Cerebellar cortex (tissue), 1 donor: ENCODE measurements at regions not wholly inside any gene's neighbourhood (a gene's known extent, or its start where the extent isn't known, plus 50 kb on each side); places are given as distances from the start of the nearest gene placed in this dataset.

Experiments
- DNase-seq: peaks from one replicate; pipeline ENCODE4 v3.0.0-alpha.2; 2015; ENCODE audit warnings: low spot score

GRCh38 chr1:36576551-36577110 lies 93.9 kb upstream of the CSF3R start:
- DNase-seq, result no peak

- peak; percentile 47 for DNase-seq
These were observed 93.4 kb upstream of the CSF3R start for GRCh38 chr1:36576118-36576517.

DNA sequence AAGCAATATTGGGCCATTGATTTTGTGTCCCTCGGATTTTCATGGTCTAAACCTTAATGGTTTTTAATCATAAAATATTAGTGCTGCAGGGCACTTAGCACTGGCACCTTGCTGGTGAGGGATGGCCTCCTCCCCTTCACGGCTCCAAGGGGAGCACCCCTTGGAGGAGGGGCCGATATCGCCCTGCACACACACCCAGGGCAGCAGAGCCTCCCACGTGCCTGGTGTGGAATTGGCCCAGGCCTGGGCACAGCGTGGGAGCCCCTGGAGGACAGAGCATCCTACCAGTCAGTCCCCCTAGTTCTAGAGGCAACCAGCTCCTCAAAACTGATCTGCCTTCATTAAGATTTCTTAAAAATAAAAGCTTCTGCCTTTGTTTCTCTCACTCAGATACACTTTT lies 90.7 kb upstream of the CSF3R start:
- DNase-seq, result no peak

- no peak for DNase-seq
These were observed 90.2 kb upstream of the CSF3R start for GRCh38 chr1:36572906-36573305.

DNA sequence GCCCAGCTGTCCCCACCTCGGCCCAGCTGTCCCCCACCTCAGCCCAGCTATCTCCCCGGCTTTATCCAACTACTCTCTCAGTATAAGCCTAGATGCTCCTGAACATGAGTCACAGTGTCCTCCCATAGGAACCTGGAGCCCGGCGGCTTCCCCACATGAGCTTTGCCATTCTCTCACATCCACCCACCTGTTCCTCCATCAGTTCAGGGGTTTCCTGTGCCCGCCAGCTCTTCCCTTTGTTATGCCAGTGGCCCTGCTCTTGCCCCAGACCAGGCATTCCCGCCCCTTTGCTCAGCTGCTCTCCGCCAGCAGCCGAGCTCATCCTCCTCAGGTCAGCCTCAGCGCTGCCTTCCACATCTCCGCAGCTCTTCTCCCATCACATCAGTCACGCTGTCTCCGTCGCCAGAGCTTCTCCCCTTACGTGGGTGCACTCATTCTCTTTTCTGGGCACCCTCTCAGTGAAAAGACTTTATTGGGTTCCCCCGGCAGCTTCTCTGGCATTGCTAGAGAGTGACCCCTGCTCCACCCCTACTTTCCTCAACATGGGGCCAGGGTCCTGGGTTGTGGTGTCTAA lies 89.5 kb upstream of the CSF3R start:
- DNase-seq, result no peak

GRCh38 chr1:36571106-36571505 lies 88.4 kb upstream of the CSF3R start:
- DNase-seq, result no peak

- no peak for DNase-seq
These were observed 87.9 kb upstream of the CSF3R start for GRCh38 chr1:36570478-36571060.

DNA sequence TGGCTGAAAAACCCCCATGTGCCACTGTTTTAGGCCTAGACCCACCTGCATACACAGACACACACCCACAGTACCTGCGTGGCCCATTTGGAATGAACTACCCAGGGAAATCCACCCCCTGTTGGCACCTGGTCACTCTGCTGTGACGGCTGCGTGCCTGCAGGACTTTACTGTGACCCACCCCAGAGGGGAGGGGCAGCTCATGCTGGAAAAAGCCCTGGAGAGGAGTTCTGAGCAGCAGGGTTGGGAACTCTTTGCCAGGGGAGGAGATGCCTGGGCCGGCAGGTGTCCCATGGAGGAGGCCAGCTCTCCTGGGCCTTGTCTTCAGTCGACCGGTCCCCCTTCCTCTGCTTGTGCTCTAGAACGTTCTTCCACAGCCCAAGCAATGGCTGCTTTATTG lies 87.3 kb upstream of the CSF3R start:
- DNase-seq, result no peak

- no peak for DNase-seq
These were observed 85.1 kb upstream of the CSF3R start for GRCh38 chr1:36567601-36568341.

DNA sequence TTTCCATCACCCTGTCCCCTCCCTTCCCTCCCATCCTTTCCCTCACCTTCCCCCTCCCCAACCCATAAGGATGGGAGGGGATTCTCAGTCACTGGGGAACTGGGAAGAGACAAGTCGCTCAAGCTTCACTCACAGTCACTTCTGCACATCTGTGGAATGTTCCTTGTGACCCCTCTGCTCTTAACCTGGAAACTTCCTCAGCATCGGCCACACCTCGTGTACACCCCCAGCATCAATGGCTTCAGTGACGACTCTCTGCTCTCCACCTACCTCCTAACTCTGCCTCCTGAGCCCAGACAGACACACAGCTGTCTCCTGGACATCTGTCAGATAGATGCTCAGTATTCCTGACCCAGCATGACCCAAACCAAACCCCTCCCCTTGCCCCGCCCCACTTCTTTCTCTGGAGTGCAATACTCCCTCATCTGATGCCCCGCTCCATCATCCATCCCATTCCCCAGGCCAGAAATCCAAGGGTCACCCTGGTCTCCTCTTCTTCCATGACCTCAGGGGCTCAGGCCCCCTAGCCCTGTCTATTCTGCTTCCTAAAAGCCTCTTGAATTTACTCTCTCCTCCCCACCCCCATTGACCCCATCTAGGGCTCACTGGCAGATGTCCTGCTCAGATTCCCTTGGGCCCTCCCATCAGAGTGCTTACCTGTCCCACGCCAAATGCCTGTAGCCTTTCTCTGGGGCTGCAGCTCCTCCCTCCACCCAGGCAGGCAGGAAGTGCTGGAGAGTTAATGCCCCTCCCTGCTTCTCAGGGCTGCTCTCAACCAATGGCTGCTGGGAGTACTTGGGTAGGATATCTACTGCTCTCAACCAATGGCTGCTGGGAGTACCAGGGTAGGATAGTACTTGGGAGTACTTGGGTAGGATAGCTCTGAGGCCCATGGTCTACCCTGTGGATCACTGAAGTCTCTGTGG lies 83.1 kb upstream of the CSF3R start:
- DNase-seq, result no peak

- DNase-seq, result no peak
These were observed 79.5 kb upstream of the CSF3R start for GRCh38 chr1:36562181-36562685.

DNA sequence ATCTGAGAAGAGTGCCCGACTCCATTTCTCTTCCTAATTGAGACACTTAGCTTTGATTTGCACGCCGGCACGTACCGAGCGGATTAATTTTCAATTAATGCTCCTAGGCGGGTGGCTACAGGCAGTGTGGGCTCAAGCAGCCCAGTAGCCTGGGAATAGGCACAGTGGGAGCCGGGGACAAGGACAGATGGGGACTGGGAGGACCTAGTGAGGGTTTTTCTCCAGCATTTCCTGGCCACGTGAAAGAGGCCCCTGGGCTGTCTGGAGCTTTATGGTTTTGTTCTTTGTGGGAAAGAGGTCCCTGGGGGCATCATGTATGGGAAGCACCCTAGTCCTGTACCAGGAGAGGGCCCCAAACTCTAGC lies 78.6 kb upstream of the CSF3R start:
- DNase-seq, result no peak

GRCh38 chr1:36560621-36561360 lies 78.1 kb upstream of the CSF3R start:
- no peak for DNase-seq

- DNase-seq, result no peak
These were observed 77.5 kb upstream of the CSF3R start for GRCh38 chr1:36560177-36560576.

- no peak for DNase-seq
These were observed 76.3 kb upstream of the CSF3R start for GRCh38 chr1:36559061-36559460.

DNA sequence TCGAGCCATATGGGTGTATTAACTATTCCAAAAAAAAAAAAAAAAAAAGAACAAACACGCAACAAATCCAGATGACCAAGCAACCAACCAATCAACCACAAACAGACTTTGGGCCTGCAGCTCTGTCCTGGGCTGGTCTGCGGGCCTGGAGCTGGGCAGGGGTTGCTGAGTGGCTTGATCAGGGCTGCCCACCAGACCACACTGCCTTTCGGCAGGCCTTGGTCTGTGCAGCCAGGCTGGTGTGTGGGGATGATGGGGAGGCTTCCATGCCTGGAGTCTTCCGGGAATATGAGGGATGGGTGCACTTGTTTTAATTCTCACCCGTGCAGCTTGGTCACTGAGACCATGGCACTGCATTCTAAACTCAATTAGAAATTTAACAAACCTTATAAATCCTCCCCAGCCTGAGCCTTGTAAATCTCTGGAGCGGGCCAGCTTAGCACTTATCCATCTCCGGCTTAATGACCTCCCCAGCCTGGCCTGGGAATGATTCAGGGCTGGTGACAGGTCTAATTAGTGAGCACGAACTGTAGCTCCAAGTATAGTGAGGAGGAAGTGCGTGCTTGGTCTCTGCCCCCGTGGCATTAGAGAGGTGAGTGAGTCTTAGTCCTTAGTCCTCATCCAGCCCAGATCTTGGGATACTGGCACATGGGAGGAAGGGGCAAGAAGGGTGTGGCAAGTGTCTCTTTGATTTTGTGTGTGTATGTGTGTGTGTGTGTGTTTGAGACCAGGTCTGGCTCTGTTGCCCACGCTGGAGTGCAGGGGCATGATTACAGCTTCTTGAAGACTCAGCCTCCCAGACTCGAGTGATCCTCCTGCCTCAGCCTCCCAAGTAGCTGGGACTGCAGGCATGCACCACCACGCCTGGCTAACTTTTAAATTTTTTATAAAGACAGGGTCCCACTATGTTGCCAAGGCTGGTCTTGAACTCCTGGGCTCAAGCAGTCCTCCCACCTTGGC lies 74.6 kb upstream of the CSF3R start:
- DNase-seq, result no peak

- DNase-seq, result no peak
These were observed 72.3 kb upstream of the CSF3R start for GRCh38 chr1:36555041-36555440.

GRCh38 chr1:36554323-36554628 lies 71.6 kb upstream of the CSF3R start:
- DNase-seq, result no peak

DNA sequence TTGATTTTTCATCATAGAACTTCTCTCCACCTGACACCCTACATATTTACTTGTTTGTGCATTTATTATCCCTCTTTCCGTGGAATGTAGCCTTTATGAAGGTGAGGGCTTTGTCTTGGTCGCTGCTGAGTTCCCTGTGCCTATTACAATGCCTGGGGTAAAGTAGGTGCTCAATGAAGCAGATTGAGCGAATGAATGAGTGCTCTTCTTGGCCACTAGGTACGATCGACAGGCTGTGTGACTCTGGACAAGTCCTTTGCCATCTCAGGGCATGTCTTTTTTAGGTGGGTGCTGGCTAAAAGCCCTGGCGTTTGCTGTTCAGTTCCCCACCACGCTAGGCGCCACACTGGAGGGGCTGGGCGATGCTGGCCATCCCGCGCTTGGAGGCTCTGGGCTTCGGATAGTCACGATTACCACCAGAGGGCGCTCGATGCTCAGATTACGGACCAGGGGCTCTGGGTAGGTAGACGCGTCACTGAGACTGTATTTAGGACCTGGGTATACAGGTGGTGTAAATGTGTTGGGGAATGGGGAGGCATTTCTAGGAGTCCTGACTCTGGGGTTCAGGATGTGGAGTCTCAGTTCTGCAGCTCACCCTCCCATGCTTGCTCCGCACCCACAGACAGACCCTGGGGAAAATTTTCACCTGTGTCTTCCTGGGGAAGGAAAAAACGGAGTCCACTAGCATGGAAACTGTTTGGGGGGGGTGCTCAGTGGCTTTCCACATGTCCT lies 71.0 kb upstream of the CSF3R start:
- DNase-seq, result peak; percentile 66
